Sciatic nerve (tissue), 2 donors: ENCODE measurements at regions not wholly inside any gene's neighbourhood (a gene's known extent, or its start where the extent isn't known, plus 50 kb on each side); places are given as distances from the start of the nearest gene placed in this dataset.

Experiments used
- ATAC-seq: fragments of 200-7000 bp; cut with Tn5 transposase; one replicate; pipeline ENCODE4 v1.9.1; 2020; ENCODE audit warnings: mild to moderate bottlenecking, moderate library complexity
- DNase-seq: peaks from one replicate; pipeline ENCODE4 v3.0.0-alpha.2; 2020; ENCODE audit warnings: low spot score
- intact Hi-C: fragments of 100-400 bp; cut with DNase I; formaldehyde crosslinking; loops from one replicate; pipeline ENCODE4 v1.14.2; 2022
- donor health status: DM: no; HTN: no; CAD: no.
- donor health status: DM: no; HTN: no; CAD: no.

DNA sequence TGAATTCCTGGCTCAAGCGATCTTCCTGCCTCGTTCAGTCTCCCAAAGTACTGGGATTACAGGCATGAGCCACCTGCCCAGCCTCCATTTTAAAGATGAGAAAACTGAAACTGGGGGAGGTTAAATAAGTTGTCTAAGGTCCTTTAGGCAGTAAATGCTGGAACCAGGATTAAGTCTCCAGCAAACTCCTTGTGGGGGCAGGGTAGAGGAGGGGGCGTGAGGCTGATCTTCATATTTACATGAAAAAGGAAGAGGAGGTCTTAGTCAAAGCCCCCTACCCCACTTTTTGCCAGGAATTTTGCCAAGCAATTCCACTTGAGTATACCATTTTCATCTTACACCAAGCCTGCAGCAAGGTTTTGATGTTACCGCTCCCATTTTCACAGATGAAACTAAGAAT lies 76.6 kb upstream of the NR4A3 start:
- intact Hi-C loops: no loop called here
- ATAC-seq: no peak
- no peak for DNase-seq

DNA sequence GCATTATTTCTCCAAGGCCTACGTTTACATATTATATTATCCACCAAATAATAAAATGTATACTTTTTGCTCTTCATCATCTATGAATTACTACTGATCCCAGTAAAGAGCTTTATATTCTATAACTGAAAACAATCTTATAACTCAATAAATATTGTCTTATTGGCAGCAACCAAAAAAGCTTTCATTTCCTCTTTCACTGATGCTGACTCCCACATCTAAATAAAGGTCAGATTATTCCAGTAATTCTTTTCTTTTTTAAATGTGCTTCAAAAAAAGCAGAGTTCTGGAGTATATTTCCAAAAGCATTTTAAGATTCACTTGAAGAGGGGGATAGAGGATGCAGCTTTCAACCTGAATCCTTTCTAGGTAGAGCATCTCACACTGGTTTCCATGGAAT lies 75.3 kb upstream of the NR4A3 start:
- intact Hi-C loops: no loop called here
- ATAC-seq (no peak), DNase-seq (no peak)

DNA sequence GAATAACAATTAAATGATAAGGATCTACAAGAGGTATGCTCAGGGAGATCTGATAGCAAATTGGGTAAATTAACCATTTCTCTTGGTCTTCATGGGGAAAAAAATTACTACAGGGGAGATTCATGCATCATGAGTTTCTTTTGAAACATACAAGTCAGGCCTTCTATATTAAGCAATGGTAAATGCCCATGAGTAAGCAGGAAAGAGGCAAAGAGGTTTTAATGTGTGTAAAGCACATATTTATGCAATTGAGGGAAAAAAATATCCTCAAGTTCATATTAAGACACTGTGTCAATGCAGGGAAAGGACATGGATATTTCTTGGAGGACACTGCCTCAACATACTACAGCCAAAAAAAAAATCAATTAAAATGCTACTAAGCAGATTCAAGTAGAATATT lies 73.4 kb upstream of the NR4A3 start:
- no peak for ATAC-seq
- intact Hi-C loops: no loop called here
- DNase-seq: no peak

DNA sequence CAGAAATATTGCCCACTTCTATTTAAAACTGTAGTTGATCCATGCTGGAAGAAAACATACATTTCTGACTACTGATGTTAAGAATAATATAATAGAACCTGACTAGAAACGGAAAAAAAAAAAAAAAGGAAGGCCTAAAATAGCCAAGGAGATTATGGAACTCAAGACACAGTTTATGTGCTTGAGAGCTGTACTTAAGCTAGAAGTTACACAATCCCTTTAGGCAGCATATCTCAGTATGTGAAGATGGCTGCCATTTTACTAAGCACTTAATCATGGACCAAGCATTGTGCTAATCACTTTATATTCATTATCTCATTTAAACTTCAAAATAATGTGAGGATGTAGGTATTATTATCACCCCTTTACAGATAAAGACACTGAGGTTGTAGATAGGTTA lies 73.0 kb upstream of the NR4A3 start:
- DNase-seq (no peak), ATAC-seq (no peak)
- intact Hi-C loops: no loop called here

- intact Hi-C loops: no loop called here
- no peak for DNase-seq
- ATAC-seq: no peak
These were observed 72.0 kb upstream of the NR4A3 start for GRCh38 chr9:99749641-99750040.

- intact Hi-C loops: no loop called here
- ATAC-seq (no peak), DNase-seq (no peak)
These were observed 71.2 kb upstream of the NR4A3 start for GRCh38 chr9:99750526-99750925.

DNA sequence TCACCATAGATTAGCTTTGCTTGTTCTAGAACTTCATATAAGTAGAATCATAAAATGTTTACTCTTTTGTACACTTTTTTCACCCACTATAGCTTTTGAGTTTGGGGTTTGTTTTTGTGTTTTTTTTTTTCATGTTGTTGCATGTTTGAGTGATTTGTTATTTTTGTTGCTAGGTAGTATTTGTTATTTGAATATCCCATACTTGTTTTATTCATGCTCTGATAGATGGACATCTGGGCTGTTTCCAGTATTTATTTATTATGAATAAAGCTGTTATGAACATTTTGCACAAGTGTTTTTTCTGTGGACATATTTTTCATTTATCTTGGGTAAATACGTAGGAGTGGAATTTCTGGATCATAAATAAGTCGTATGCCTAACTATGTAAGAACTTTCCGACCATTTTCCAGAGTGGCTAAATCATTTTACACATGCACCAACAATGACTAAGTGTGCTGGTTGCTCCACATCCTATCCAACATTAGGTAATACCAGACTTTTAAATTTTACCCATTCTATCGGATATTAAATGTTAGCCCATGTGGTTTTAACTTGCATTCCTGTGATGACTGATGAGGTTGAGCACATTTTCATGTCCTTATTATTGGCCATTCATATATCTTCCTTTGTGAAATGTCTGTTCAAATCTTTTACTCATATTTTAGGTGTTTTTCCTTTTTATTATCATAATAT lies 69.1 kb upstream of the NR4A3 start:
- intact Hi-C loops: no loop called here
- no peak for ATAC-seq
- DNase-seq: no peak

GRCh38 chr9:99753436-99753835 lies 68.2 kb upstream of the NR4A3 start:
- intact Hi-C loops: no loop called here

GRCh38 chr9:99760421-99760820 lies 61.3 kb upstream of the NR4A3 start:
- intact Hi-C loops: no loop called here
- no peak for DNase-seq

More at GRCh38 chr9:99753436-99753835, 68.2 kb upstream of the NR4A3 start:
- ATAC-seq (no peak), DNase-seq (no peak)

GRCh38 chr9:99762470-99762869 lies 59.2 kb upstream of the NR4A3 start:
- intact Hi-C loops: no loop called here
- DNase-seq: no peak
- no peak for ATAC-seq

More at GRCh38 chr9:99760421-99760820, 61.3 kb upstream of the NR4A3 start:
- no peak for ATAC-seq
